ENCODE measurements at regions not wholly inside any gene's neighbourhood (a gene's known extent, or its start where the extent isn't known, plus 50 kb on each side); places are given as distances from the start of the nearest gene placed in this dataset.

DNA sequence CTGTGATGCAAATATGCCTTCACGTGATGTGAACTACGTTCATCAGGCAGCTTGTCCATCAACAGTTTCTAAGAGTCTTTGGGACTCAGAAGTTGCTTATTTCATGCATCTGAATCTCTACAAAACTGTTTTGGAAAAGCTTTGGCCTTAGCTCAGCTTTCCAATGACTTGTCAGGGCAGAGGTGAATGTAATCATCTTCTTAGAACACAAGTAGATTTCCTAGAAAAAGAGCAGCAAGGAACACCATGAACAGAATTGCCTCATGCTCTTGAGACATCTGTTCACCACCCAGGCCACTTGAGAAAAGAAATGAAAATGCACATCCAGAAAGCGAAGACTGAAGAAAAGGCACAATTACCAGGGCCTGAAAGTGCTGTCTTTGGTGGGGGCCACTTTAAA, 105.8 kb upstream of the PDHA1 start:
- H3K9me3 Mint-ChIP-seq = peaks cover 14% of the 10 kb centered on the region
- H3K4me3 Mint-ChIP-seq = no peak overlapping the region
- ATAC-seq (no peak), DNase-seq (ENCODE audit: low spot score) (no peak)
- H3K27ac Mint-ChIP-seq = no peak overlapping the region
- H3K27me3 Mint-ChIP-seq (ENCODE audit: low read depth) = no peaks in the 10 kb centered on the region
- peaks cover 7% of the 10 kb centered on the region for H3K4me1 Mint-ChIP-seq
- H3K36me3 Mint-ChIP-seq = no peaks in the 10 kb centered on the region
- POLR2A ChIA-PET = no interaction called here
- CTCF ChIA-PET = no interaction called here
- TF ChIP-seq ZNF396 (CRISPR knock-in tag; IDR thresholded peaks at IDR 0.05; ENCODE audit: borderline replicate concordance) (no peak), ZSCAN18 (CRISPR knock-in tag; IDR thresholded peaks at IDR 0.05) (no peak), ATF1 (CRISPR knock-in tag; IDR thresholded peaks at IDR 0.05) (no peak), ZBTB43 (CRISPR knock-in tag; IDR thresholded peaks at IDR 0.05) (no peak), ESRRA (CRISPR knock-in tag; IDR thresholded peaks at IDR 0.05; ENCODE audit: borderline replicate concordance) (no peak), FOXJ3 (CRISPR knock-in tag; IDR thresholded peaks at IDR 0.05; ENCODE audit: borderline replicate concordance) (no peak), MLX (CRISPR knock-in tag; IDR thresholded peaks at IDR 0.05) (no peak), JUN (CRISPR knock-in tag; IDR thresholded peaks at IDR 0.05) (no peak), STAT6 (CRISPR knock-in tag; conservative IDR thresholded peaks at IDR 0.05; ENCODE audit: low read depth) (no peak), ATF6 (CRISPR knock-in tag; IDR thresholded peaks at IDR 0.05) (no peak)
- TF ChIP-seq, protein P1, sequence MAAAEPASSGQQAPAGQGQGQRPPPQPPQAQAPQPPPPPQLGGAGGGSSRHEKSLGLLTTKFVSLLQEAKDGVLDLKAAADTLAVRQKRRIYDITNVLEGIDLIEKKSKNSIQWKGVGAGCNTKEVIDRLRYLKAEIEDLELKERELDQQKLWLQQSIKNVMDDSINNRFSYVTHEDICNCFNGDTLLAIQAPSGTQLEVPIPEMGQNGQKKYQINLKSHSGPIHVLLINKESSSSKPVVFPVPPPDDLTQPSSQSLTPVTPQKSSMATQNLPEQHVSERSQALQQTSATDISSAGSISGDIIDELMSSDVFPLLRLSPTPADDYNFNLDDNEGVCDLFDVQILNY (CRISPR knock-in tag; IDR thresholded peaks at IDR 0.05) = no peak
- TF ChIP-seq, protein P2, sequence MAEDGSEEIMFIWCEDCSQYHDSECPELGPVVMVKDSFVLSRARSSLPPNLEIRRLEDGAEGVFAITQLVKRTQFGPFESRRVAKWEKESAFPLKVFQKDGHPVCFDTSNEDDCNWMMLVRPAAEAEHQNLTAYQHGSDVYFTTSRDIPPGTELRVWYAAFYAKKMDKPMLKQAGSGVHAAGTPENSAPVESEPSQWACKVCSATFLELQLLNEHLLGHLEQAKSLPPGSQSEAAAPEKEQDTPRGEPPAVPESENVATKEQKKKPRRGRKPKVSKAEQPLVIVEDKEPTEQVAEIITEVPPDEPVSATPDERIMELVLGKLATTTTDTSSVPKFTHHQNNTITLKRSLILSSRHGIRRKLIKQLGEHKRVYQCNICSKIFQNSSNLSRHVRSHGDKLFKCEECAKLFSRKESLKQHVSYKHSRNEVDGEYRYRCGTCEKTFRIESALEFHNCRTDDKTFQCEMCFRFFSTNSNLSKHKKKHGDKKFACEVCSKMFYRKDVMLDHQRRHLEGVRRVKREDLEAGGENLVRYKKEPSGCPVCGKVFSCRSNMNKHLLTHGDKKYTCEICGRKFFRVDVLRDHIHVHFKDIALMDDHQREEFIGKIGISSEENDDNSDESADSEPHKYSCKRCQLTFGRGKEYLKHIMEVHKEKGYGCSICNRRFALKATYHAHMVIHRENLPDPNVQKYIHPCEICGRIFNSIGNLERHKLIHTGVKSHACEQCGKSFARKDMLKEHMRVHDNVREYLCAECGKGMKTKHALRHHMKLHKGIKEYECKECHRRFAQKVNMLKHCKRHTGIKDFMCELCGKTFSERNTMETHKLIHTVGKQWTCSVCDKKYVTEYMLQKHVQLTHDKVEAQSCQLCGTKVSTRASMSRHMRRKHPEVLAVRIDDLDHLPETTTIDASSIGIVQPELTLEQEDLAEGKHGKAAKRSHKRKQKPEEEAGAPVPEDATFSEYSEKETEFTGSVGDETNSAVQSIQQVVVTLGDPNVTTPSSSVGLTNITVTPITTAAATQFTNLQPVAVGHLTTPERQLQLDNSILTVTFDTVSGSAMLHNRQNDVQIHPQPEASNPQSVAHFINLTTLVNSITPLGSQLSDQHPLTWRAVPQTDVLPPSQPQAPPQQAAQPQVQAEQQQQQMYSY (CRISPR knock-in tag; IDR thresholded peaks at IDR 0.05) = no peak
- TF ChIP-seq, protein P3, sequence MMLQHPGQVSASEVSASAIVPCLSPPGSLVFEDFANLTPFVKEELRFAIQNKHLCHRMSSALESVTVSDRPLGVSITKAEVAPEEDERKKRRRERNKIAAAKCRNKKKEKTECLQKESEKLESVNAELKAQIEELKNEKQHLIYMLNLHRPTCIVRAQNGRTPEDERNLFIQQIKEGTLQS (CRISPR knock-in tag; conservative IDR thresholded peaks at IDR 0.05) = no peak
- TF ChIP-seq, protein P4, sequence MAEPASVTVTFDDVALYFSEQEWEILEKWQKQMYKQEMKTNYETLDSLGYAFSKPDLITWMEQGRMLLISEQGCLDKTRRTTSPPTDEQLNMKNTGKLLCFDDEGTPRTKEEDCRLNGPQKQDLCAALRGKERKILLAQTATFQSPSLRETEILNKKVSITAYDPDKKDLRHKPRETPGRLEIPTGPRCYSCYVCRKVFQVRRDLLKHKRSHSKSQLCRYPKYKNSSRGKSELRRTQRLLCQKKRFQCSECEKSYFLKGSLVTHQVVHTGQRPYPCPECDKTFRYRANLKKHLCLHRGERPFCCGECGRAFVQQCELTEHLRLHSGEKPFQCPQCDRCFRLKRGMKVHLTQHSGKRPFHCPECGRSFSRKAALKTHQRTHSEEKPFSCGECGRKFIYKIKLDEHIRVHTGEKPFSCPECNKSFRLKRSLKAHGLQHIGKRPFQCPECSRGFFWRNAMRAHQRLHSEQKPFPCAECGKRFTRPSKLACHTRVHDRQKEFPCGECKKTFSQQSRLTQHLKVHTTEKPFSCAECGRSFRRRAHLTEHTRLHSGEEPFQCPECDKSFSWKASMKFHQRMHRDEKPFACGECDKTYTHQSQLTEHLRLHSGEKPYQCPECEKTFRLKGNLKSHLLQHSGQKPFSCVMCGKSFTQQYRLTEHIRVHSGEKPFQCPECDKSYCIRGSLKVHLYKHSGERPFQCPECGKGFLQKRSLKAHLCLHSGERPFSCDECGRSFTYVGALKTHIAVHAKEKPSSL (CRISPR knock-in tag; conservative IDR thresholded peaks at IDR 0.05) = no peak
- TF ChIP-seq, protein P5, sequence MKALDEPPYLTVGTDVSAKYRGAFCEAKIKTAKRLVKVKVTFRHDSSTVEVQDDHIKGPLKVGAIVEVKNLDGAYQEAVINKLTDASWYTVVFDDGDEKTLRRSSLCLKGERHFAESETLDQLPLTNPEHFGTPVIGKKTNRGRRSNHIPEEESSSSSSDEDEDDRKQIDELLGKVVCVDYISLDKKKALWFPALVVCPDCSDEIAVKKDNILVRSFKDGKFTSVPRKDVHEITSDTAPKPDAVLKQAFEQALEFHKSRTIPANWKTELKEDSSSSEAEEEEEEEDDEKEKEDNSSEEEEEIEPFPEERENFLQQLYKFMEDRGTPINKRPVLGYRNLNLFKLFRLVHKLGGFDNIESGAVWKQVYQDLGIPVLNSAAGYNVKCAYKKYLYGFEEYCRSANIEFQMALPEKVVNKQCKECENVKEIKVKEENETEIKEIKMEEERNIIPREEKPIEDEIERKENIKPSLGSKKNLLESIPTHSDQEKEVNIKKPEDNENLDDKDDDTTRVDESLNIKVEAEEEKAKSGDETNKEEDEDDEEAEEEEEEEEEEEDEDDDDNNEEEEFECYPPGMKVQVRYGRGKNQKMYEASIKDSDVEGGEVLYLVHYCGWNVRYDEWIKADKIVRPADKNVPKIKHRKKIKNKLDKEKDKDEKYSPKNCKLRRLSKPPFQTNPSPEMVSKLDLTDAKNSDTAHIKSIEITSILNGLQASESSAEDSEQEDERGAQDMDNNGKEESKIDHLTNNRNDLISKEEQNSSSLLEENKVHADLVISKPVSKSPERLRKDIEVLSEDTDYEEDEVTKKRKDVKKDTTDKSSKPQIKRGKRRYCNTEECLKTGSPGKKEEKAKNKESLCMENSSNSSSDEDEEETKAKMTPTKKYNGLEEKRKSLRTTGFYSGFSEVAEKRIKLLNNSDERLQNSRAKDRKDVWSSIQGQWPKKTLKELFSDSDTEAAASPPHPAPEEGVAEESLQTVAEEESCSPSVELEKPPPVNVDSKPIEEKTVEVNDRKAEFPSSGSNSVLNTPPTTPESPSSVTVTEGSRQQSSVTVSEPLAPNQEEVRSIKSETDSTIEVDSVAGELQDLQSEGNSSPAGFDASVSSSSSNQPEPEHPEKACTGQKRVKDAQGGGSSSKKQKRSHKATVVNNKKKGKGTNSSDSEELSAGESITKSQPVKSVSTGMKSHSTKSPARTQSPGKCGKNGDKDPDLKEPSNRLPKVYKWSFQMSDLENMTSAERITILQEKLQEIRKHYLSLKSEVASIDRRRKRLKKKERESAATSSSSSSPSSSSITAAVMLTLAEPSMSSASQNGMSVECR (CRISPR knock-in tag; IDR thresholded peaks at IDR 0.05; ENCODE audit: borderline replicate concordance) = no peak
